ENCODE measurements at regions not wholly inside any gene's neighbourhood (a gene's known extent, or its start where the extent isn't known, plus 50 kb on each side); places are given as distances from the start of the nearest gene placed in this dataset.
A peak's percentile ranks its signal among the peaks of the same experiment; 100 is the strongest.

GRCh38 chr20:43863821-43864544, 50.7 kb upstream of the TOX2 start:
- no peaks in the 10 kb centered on the region for H3K27me3 ChIP-seq (ENCODE audit: control insufficient read depth, insufficient read depth, low read length)
- H3K4me3 ChIP-seq (ENCODE audit: insufficient read depth, low read depth, low read length), result no peak overlapping the region
- no peaks in the 10 kb centered on the region for H3K36me3 ChIP-seq (replicated peaks; ENCODE audit: control insufficient read depth, insufficient read depth, low read length)
- DNase-seq, result no peak

DNA sequence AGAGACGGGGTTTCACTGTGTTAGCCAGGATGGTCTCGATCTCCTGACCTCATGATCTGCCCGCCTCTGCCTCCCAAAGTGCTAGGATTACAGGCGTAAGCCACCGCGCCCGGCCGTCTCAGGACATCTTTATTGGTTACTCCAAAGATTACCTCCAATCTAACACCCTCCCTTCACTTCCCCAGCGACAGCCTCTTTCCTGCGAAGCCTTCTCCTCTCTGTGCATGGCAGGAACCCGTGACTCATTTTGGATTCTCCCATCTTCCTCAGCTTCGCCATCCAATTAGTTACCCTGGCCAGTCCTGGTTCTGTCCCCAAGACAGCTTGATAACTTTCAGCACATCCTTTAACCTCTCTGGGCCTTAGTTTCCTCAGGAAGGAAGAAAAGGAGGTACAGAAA, 51.3 kb upstream of the TOX2 start:
- no peak for DNase-seq
- Histone ChIP-seq H3K4me3 (ENCODE audit: insufficient read depth, low read depth, low read length) (no peak overlapping the region), H3K36me3 (replicated peaks; ENCODE audit: control insufficient read depth, insufficient read depth, low read length) (no peaks in the 10 kb centered on the region), H3K27me3 (ENCODE audit: control insufficient read depth, insufficient read depth, low read length) (no peaks in the 10 kb centered on the region)

- no peak overlapping the region for H3K4me3 ChIP-seq (ENCODE audit: insufficient read depth, low read depth, low read length)
- H3K27me3 ChIP-seq (ENCODE audit: control insufficient read depth, insufficient read depth, low read length), result no peaks in the 10 kb centered on the region
- H3K36me3 ChIP-seq (replicated peaks; ENCODE audit: control insufficient read depth, insufficient read depth, low read length), result no peaks in the 10 kb centered on the region
- DNase-seq, result no peak
Measured at GRCh38 chr20:43862438-43862837, 52.2 kb upstream of the TOX2 start.

DNA sequence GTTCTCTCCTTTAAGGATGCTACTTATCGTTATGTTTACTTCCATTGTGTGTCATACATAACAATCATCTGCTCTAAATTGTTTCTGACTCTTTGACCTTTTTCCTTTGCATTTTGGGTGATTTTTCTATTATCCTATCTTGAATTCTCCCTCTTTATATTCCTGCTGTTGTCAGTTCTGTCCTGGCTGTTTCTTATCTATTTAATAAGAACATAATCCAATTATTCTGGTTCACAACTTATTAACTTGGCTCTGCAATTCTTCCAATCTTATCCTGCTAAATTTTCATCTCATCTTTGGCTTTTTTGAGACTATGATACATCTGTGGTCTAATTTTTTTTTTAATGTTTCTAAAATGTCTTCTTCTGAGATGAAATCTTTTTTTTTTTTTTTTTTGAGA, 54.7 kb upstream of the TOX2 start:
- H3K4me3 ChIP-seq (ENCODE audit: insufficient read depth, low read depth, low read length), result no peak overlapping the region
- DNase-seq, result no peak
- H3K27me3 ChIP-seq (ENCODE audit: control insufficient read depth, insufficient read depth, low read length), result no peaks in the 10 kb centered on the region
- no peaks in the 10 kb centered on the region for H3K36me3 ChIP-seq (replicated peaks; ENCODE audit: control insufficient read depth, insufficient read depth, low read length)

DNA sequence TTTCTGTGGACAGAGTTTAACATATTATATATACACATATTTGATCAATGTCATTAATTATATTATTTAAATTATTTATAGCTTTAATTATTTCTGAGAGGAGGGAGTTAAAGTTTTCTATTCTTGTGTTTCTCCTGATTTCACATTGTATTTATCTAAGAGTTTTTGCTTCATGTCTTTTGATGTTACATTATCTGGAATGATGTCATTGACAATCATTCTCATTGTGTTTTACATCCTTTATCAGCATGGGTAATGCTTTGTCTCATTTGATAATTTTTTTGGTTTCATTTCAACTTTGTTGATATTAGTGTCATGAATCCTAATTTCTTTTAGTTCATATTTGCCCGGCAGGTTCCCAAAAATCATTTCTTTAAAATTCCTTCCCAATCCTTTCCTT, 56.7 kb upstream of the TOX2 start:
- DNase-seq, result no peak
- Histone ChIP-seq H3K36me3 (replicated peaks; ENCODE audit: control insufficient read depth, insufficient read depth, low read length) (no peaks in the 10 kb centered on the region), H3K27me3 (ENCODE audit: control insufficient read depth, insufficient read depth, low read length) (no peaks in the 10 kb centered on the region), H3K4me3 (ENCODE audit: insufficient read depth, low read depth, low read length) (no peak overlapping the region)

DNA sequence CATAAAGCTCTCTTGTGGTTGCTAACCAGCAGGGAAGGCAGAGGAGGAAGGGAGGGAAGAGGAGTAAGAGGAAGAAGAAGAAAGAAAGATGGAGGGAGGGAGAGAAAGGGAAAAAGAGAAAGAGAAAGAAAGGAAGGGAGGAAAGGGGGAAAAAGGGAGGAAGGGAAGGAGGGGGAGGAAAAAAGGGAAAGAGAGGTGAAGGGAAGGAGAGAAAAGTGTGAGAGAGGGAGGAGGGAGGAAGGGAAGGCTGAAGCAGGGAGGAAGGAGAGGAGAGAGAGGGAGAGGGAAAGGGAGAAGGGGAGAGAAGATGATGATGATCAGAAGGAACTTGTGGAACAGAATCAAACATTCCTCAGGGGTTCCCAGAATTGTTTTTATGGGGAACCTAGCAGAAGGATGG, 57.5 kb upstream of the TOX2 start:
- DNase-seq, result no peak
- H3K4me3 ChIP-seq (ENCODE audit: insufficient read depth, low read depth, low read length), result no peak overlapping the region
- H3K27me3 ChIP-seq (ENCODE audit: control insufficient read depth, insufficient read depth, low read length), result no peaks in the 10 kb centered on the region
- H3K36me3 ChIP-seq (replicated peaks; ENCODE audit: control insufficient read depth, insufficient read depth, low read length), result no peaks in the 10 kb centered on the region

GRCh38 chr20:43855803-43856202, 58.8 kb upstream of the TOX2 start:
- H3K36me3 ChIP-seq (replicated peaks; ENCODE audit: control insufficient read depth, insufficient read depth, low read length), result no peaks in the 10 kb centered on the region
- H3K4me3 ChIP-seq (ENCODE audit: insufficient read depth, low read depth, low read length), result no peak overlapping the region
- H3K27me3 ChIP-seq (ENCODE audit: control insufficient read depth, insufficient read depth, low read length), result no peaks in the 10 kb centered on the region
- no peak for DNase-seq

DNA sequence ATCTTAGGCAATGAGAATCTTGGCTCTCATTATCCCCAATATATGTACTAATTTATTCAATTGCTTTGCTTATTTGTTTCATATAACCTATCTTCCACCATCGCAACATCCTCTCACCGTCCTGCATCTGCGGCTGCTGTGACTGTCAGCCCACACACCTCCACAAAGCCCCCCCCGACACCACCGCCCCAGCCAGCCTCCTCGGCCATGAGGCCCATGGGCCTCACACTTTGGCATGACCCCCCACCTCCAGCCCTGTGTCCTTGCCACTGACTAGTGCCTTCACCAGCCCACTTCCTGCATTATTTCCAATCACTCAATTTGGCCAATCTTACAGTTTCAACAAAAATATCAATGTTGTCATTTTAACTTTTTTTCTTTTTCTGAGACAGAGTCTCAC, 60.7 kb upstream of the TOX2 start:
- H3K36me3 ChIP-seq (replicated peaks; ENCODE audit: control insufficient read depth, insufficient read depth, low read length), result no peaks in the 10 kb centered on the region
- no peak overlapping the region for H3K4me3 ChIP-seq (ENCODE audit: insufficient read depth, low read depth, low read length)
- DNase-seq, result no peak
- H3K27me3 ChIP-seq (ENCODE audit: control insufficient read depth, insufficient read depth, low read length), result no peaks in the 10 kb centered on the region

- DNase-seq, result no peak
- Histone ChIP-seq H3K4me3 (ENCODE audit: insufficient read depth, low read depth, low read length) (no peak overlapping the region), H3K36me3 (replicated peaks; ENCODE audit: control insufficient read depth, insufficient read depth, low read length) (no peaks in the 10 kb centered on the region), H3K27me3 (ENCODE audit: control insufficient read depth, insufficient read depth, low read length) (no peaks in the 10 kb centered on the region)
Measured at GRCh38 chr20:43853174-43853803, 61.4 kb upstream of the TOX2 start.

DNA sequence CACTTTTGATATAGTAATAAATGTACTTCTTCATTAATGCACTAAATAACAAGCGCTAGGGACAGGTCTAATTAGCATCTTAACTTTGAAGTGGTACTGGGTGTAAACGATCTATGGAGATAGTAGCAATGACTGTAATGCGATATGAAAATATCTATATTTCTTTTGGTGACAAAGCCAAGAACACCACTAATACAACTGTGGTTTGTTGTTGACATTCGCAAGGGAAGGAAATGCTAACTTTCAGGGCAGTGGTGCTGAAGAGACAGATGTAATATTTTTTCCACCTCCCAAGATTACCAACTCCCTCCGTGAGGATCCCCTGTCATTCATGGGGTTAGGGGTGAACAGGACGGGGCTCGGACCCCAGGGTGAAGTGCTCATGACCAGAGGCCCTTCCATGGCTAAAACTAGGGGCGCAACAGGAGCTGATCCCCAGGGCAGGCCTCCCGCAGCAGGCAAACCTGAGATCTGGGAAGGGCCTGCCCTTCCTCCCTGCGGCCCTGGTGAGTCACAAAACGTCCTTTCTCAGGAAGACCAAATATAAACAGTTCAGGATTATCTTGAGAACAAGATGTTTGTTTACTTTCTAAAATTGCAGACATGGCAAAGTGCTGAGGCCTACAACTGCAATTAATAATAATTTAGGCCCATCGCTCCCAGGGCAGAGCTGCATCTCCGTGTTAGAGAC, 65.0 kb upstream of the TOX2 start:
- peak; percentile 38 for DNase-seq

GRCh38 chr20:43846516-43846905, 68.1 kb upstream of the TOX2 start:
- DNase-seq, result no peak
- no peaks in the 10 kb centered on the region for H3K27me3 ChIP-seq (ENCODE audit: control insufficient read depth, insufficient read depth, low read length)

More for the DNA sequence above, 65.0 kb upstream of the TOX2 start:
- Histone ChIP-seq H3K27me3 (ENCODE audit: control insufficient read depth, insufficient read depth, low read length) (no peaks in the 10 kb centered on the region), H3K36me3 (replicated peaks; ENCODE audit: control insufficient read depth, insufficient read depth, low read length) (no peaks in the 10 kb centered on the region), H3K4me3 (ENCODE audit: insufficient read depth, low read depth, low read length) (no peak overlapping the region)

GRCh38 chr20:43844778-43845614, 69.7 kb upstream of the TOX2 start:
- H3K36me3 ChIP-seq (replicated peaks; ENCODE audit: control insufficient read depth, insufficient read depth, low read length), result no peaks in the 10 kb centered on the region
- DNase-seq, result no peak
- H3K27me3 ChIP-seq (ENCODE audit: control insufficient read depth, insufficient read depth, low read length), result no peaks in the 10 kb centered on the region
- H3K4me3 ChIP-seq (ENCODE audit: insufficient read depth, low read depth, low read length), result no peak overlapping the region

More at GRCh38 chr20:43846516-43846905, 68.1 kb upstream of the TOX2 start:
- no peaks in the 10 kb centered on the region for H3K36me3 ChIP-seq (replicated peaks; ENCODE audit: control insufficient read depth, insufficient read depth, low read length)
- H3K4me3 ChIP-seq (ENCODE audit: insufficient read depth, low read depth, low read length), result no peak overlapping the region

DNA sequence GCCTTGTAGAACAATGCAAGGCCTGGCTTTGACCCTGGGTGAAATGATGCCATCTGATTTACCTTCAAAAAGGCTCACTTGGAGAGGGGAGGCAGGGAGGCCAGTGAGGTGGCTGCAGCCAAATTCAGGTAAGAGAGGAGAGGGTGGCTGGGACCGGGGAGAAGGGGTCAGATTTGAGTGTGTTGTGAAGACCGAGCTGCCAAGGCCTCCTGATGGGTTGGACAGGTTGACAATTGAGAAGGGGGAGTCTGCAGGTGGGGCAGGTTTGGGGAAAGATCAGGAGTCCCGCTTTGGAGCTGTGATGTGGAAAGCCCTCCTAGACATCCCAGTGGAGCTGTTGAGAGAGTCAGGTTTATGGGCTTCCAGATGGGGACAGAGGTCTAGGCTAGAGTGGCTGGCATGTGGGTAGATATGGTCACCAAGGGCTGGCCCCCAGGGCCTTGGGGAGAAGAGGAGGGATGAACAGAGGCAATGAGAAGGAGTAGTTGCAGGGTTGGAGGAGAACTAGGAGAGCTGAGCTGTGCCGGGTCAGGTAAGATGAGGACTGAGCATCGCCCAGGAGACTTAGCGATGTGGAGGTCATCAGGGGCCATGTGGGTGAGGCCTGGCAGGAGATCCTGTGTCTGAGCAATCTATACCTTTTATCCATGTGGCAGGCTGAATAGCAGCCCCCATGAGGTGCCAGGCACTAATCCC, 70.5 kb upstream of the TOX2 start:
- Histone ChIP-seq H3K36me3 (replicated peaks; ENCODE audit: control insufficient read depth, insufficient read depth, low read length) (no peaks in the 10 kb centered on the region), H3K27me3 (ENCODE audit: control insufficient read depth, insufficient read depth, low read length) (no peaks in the 10 kb centered on the region), H3K4me3 (ENCODE audit: insufficient read depth, low read depth, low read length) (no peak overlapping the region)
- no peak for DNase-seq

Data from H7 (cell line).